HL-60/S4 treated with phorbol 12-myristate 13-acetate at 8.2 ng/mL for 4 days and 3 days (cell line): ENCODE measurements at regions not wholly inside any gene's neighbourhood (a gene's known extent, or its start where the extent isn't known, plus 50 kb on each side); places are given as distances from the start of the nearest gene placed in this dataset.
"Not testable (repeated sequence)": the region's sequence is repeated elsewhere in the genome, so short reads cannot be mapped to it uniquely, and the experiment has no call there.

ENCODE experiments used
- in situ Hi-C: fragments of 300-500 bp; cut with MboI; formaldehyde crosslinking; loops from 2 replicates; pipeline ENCODE4 v1.15.0; 2022; ENCODE audit warnings: low sequenced_read_pairs

GRCh38 chr17:71632328-71632727 is 488.5 kb upstream of the SOX9 start:
- in situ Hi-C loops, result no loop called here

GRCh38 chr17:71633391-71633849 is 487.4 kb upstream of the SOX9 start:
- in situ Hi-C loops, result no loop called here

GRCh38 chr17:71634376-71634775 is 486.4 kb upstream of the SOX9 start:
- in situ Hi-C loops, result no loop called here

GRCh38 chr17:71635187-71635586 is 485.6 kb upstream of the SOX9 start:
- in situ Hi-C loops, result no loop called here

GRCh38 chr17:71636644-71637043 is 484.2 kb upstream of the SOX9 start:
- in situ Hi-C loops, result no loop called here

- in situ Hi-C loops, result no loop called here
These were observed 482.2 kb upstream of the SOX9 start for GRCh38 chr17:71638668-71639067.

GRCh38 chr17:71639865-71640264 is 481.0 kb upstream of the SOX9 start:
- in situ Hi-C loops, result no loop called here

GRCh38 chr17:71646890-71647289 is 473.9 kb upstream of the SOX9 start:
- in situ Hi-C loops, result not testable (repeated sequence)

GRCh38 chr17:71648342-71648741 is 472.5 kb upstream of the SOX9 start:
- in situ Hi-C loops, result not testable (repeated sequence)

GRCh38 chr17:71649941-71650350 is 470.9 kb upstream of the SOX9 start:
- in situ Hi-C loops, result no loop called here

GRCh38 chr17:71655542-71655941 is 465.3 kb upstream of the SOX9 start:
- in situ Hi-C loops, result no loop called here

- in situ Hi-C loops, result no loop called here
These were observed 463.6 kb upstream of the SOX9 start for GRCh38 chr17:71656964-71657858.

GRCh38 chr17:71658996-71659395 is 461.8 kb upstream of the SOX9 start:
- in situ Hi-C loops, result no loop called here

- in situ Hi-C loops, result no loop called here
These were observed 456.0 kb upstream of the SOX9 start for GRCh38 chr17:71664861-71665260.

GRCh38 chr17:71666047-71666446 is 454.8 kb upstream of the SOX9 start:
- in situ Hi-C loops, result no loop called here

GRCh38 chr17:71667661-71668060 is 453.2 kb upstream of the SOX9 start:
- in situ Hi-C loops, result no loop called here

- in situ Hi-C loops, result no loop called here
These were observed 452.0 kb upstream of the SOX9 start for GRCh38 chr17:71668807-71669206.

- in situ Hi-C loops, result no loop called here
These were observed 443.4 kb upstream of the SOX9 start for GRCh38 chr17:71677439-71677838.

- in situ Hi-C loops, result no loop called here
These were observed 441.0 kb upstream of the SOX9 start for GRCh38 chr17:71679832-71680231.

GRCh38 chr17:71681427-71682173 is 439.2 kb upstream of the SOX9 start:
- in situ Hi-C loops, result no loop called here

GRCh38 chr17:71682174-71682494 is 438.7 kb upstream of the SOX9 start:
- in situ Hi-C loops, result no loop called here

GRCh38 chr17:71689782-71690181 is 431.0 kb upstream of the SOX9 start:
- in situ Hi-C loops, result no loop called here
